HEK293 (cell line): ENCODE measurements at regions not wholly inside any gene's neighbourhood (a gene's known extent, or its start where the extent isn't known, plus 50 kb on each side); places are given as distances from the start of the nearest gene placed in this dataset.

ENCODE experiments used
- CTCF ChIA-PET: fragments of 350-600 bp; formaldehyde crosslinking; extraction: SDS; loops from one replicate; lab custom pipeline; 2021; ENCODE audit warnings: antibody characterized with exemption; lab: Yijun Ruan, JAX
- POLR2A ChIA-PET: fragments of 300-600 bp; formaldehyde crosslinking; extraction: SDS; loops from one replicate; lab custom pipeline; 2020; ENCODE audit warnings: antibody characterized with exemption, inconsistent platforms; lab: Yijun Ruan, JAX
- H3K27ac ChIP-seq: fragments of 200-500 bp; sonication (Bioruptor generic); 2 replicates; pipeline ENCODE4 v1.5.1; 2014; ENCODE audit warnings: low read depth, low read length, control low read depth, inconsistent platforms; ENCODE audit errors: extremely low read depth
- H3K36me3 ChIP-seq, 2 experiments: fragments of 200-500 bp in 1 of 2; sonication (Bioruptor generic) in 1 of 2; 1 replicate in 1 of 2; 2 replicates in 1 of 2; pipeline ENCODE4 v1.5.1; 2014 to 2017; ENCODE audit warnings: inconsistent platforms in 2 of 2, low read length in 2 of 2; ENCODE audit not compliant: control insufficient read depth in 2 of 2, insufficient read depth in 1 of 2
- H3K4me1 ChIP-seq: fragments of 200-500 bp; sonication (Bioruptor generic); 2 replicates; pipeline ENCODE4 v1.5.1; 2014; ENCODE audit warnings: mild to moderate bottlenecking, low read length, inconsistent platforms; ENCODE audit not compliant: control insufficient read depth, insufficient read depth
- H3K4me3 ChIP-seq: 2 replicates; pipeline ENCODE4 v1.5.1; 2011; ENCODE audit warnings: low read depth, mild to moderate bottlenecking, control low read depth, low read length, moderate library complexity
- H3K9me3 ChIP-seq: fragments of 200-500 bp; sonication (Bioruptor generic); 2 replicates; pipeline ENCODE4 v1.5.1; 2014; ENCODE audit warnings: low read depth, low read length, inconsistent platforms; ENCODE audit not compliant: control insufficient read depth, insufficient read depth
- AEBP2 ChIP-seq: fragments of 450-650 bp; formaldehyde crosslinking; IDR thresholded peaks from 2 replicates; pipeline ENCODE4 v1.5.1; 2016; ENCODE audit warnings: missing biosample characterization, missing genetic modification characterization, borderline replicate concordance
- BCL6B ChIP-seq: fragments of 450-650 bp; formaldehyde crosslinking; IDR thresholded peaks from 2 replicates; pipeline ENCODE4 v1.5.1; 2017; ENCODE audit warnings: missing biosample characterization, missing genetic modification characterization
- KLF1 ChIP-seq: fragments of 450-650 bp; formaldehyde crosslinking; IDR thresholded peaks from 2 replicates; pipeline ENCODE4 v1.5.1; 2016; ENCODE audit warnings: missing biosample characterization, missing genetic modification characterization
- YY1 ChIP-seq: fragments of 450-650 bp; formaldehyde crosslinking; IDR thresholded peaks from 2 replicates; pipeline ENCODE4 v1.5.1; 2018; ENCODE audit warnings: missing biosample characterization, missing genetic modification characterization
- ZFP37 ChIP-seq: fragments of 450-650 bp; formaldehyde crosslinking; IDR thresholded peaks from 2 replicates; pipeline ENCODE4 v1.5.1; 2016; ENCODE audit warnings: missing biosample characterization, missing genetic modification characterization
- ZNF155 ChIP-seq: fragments of 450-650 bp; formaldehyde crosslinking; IDR thresholded peaks from 2 replicates; pipeline ENCODE4 v1.5.1; 2016; ENCODE audit warnings: missing biosample characterization, missing genetic modification characterization
- ZNF202 ChIP-seq: fragments of 450-650 bp; formaldehyde crosslinking; IDR thresholded peaks from 2 replicates; pipeline ENCODE4 v1.5.1; 2016; ENCODE audit warnings: missing biosample characterization, missing genetic modification characterization, borderline replicate concordance
- ZNF248 ChIP-seq: fragments of 450-650 bp; formaldehyde crosslinking; IDR thresholded peaks from 2 replicates; pipeline ENCODE4 v1.5.1; 2017; ENCODE audit warnings: missing biosample characterization, missing genetic modification characterization
- ZNF26 ChIP-seq: fragments of 450-650 bp; formaldehyde crosslinking; IDR thresholded peaks from 2 replicates; pipeline ENCODE4 v1.5.1; 2016; ENCODE audit warnings: missing biosample characterization, missing genetic modification characterization
- ZNF311 ChIP-seq: fragments of 450-650 bp; formaldehyde crosslinking; IDR thresholded peaks from 2 replicates; pipeline ENCODE4 v1.5.1; 2017; ENCODE audit warnings: missing biosample characterization, missing genetic modification characterization, borderline replicate concordance
- ZNF362 ChIP-seq: fragments of 450-650 bp; formaldehyde crosslinking; IDR thresholded peaks from 2 replicates; pipeline ENCODE4 v1.5.1; 2016; ENCODE audit warnings: missing biosample characterization, missing genetic modification characterization
- ZNF366 ChIP-seq: fragments of 450-650 bp; formaldehyde crosslinking; conservative IDR thresholded peaks from 2 replicates; pipeline ENCODE4 v1.5.1; 2016; ENCODE audit warnings: missing biosample characterization, missing genetic modification characterization
- ZNF398 ChIP-seq: fragments of 450-650 bp; formaldehyde crosslinking; IDR thresholded peaks from 2 replicates; pipeline ENCODE4 v1.5.1; 2017; ENCODE audit warnings: missing biosample characterization, missing genetic modification characterization
- ZNF404 ChIP-seq: fragments of 450-650 bp; formaldehyde crosslinking; IDR thresholded peaks from 2 replicates; pipeline ENCODE4 v1.5.1; 2017; ENCODE audit warnings: missing biosample characterization, missing genetic modification characterization
- ZNF423 ChIP-seq: fragments of 450-650 bp; formaldehyde crosslinking; IDR thresholded peaks from 2 replicates; pipeline ENCODE4 v1.5.1; 2016; ENCODE audit warnings: missing biosample characterization, missing genetic modification characterization
- ZNF488 ChIP-seq: fragments of 450-650 bp; formaldehyde crosslinking; IDR thresholded peaks from 2 replicates; pipeline ENCODE4 v1.5.1; 2016; ENCODE audit warnings: missing biosample characterization, missing genetic modification characterization
- ZNF521 ChIP-seq: fragments of 450-650 bp; formaldehyde crosslinking; IDR thresholded peaks from 2 replicates; pipeline ENCODE4 v1.5.1; 2017; ENCODE audit warnings: missing biosample characterization, mild to moderate bottlenecking, missing genetic modification characterization
- ZNF558 ChIP-seq: fragments of 450-650 bp; formaldehyde crosslinking; IDR thresholded peaks from 2 replicates; pipeline ENCODE4 v1.5.1; 2016; ENCODE audit warnings: missing biosample characterization, missing genetic modification characterization
- ZNF580 ChIP-seq: fragments of 450-650 bp; formaldehyde crosslinking; IDR thresholded peaks from 2 replicates; pipeline ENCODE4 v1.5.1; 2016; ENCODE audit warnings: missing biosample characterization, missing genetic modification characterization
- ZNF596 ChIP-seq: fragments of 450-650 bp; IDR thresholded peaks from 2 replicates; pipeline ENCODE4 v1.5.0; 2018; ENCODE audit warnings: missing biosample characterization, mild to moderate bottlenecking, missing genetic modification characterization, moderate library complexity
- ZNF626 ChIP-seq: fragments of 450-650 bp; sonication (Bioruptor Pico); formaldehyde crosslinking; IDR thresholded peaks from 2 replicates; pipeline ENCODE4 v1.5.1; 2018; ENCODE audit warnings: missing biosample characterization, missing genetic modification characterization, inconsistent platforms
- ZNF658 ChIP-seq: fragments of 450-650 bp; formaldehyde crosslinking; IDR thresholded peaks from 2 replicates; pipeline ENCODE4; 2016; ENCODE audit warnings: missing biosample characterization, missing genetic modification characterization
- ZNF704 ChIP-seq: fragments of 450-650 bp; formaldehyde crosslinking; IDR thresholded peaks from 2 replicates; pipeline ENCODE4 v1.5.1; 2016; ENCODE audit warnings: missing biosample characterization, missing genetic modification characterization
- ZNF768 ChIP-seq: fragments of 450-650 bp; formaldehyde crosslinking; IDR thresholded peaks from 2 replicates; pipeline ENCODE4 v1.5.1; 2018; ENCODE audit warnings: missing biosample characterization, mild to moderate bottlenecking, missing genetic modification characterization
- ZNF843 ChIP-seq: fragments of 450-650 bp; formaldehyde crosslinking; IDR thresholded peaks from 2 replicates; pipeline ENCODE4 v1.5.1; 2016; ENCODE audit warnings: missing biosample characterization, missing genetic modification characterization
- ZSCAN23 ChIP-seq: fragments of 450-650 bp; formaldehyde crosslinking; IDR thresholded peaks from 2 replicates; pipeline ENCODE4 v1.5.1; 2016; ENCODE audit warnings: missing biosample characterization, missing genetic modification characterization

GRCh38 chr6:140602431-140603248, 1228.2 kb upstream of the CITED2 start (continued):
- TF ChIP-seq ZNF704 (tag by site-specific recombination) (no peak), ZNF366 (tag by site-specific recombination) (no peak), ZNF768 (no peak), ZSCAN23 (tag by site-specific recombination) (no peak), ZNF580 (tag by site-specific recombination) (no peak), ZNF521 (tag by site-specific recombination) (no peak), ZNF311 (tag by site-specific recombination) (no peak)

- Histone ChIP-seq H3K9me3 (no peaks in the 10 kb centered on the region), H3K4me1 (no peaks in the 10 kb centered on the region), H3K4me3 (no peak overlapping the region), H3K36me3 (no peaks in the 10 kb centered on the region), H3K27ac (no peak overlapping the region)
- ChIA-PET CTCF (interaction anchor here (1.2 kb wide), 1 partner anchor 16 kb away, joined by 3 read pairs; no protein-coding TSS in a partner anchor), POLR2A (no interaction called here)
- TF ChIP-seq ZNF404 (tag by site-specific recombination) (no peak), ZNF362 (tag by site-specific recombination) (no peak), BCL6B (no peak), ZNF155 (tag by site-specific recombination) (no peak), ZNF423 (tag by site-specific recombination) (no peak), KLF1 (tag by site-specific recombination) (no peak), ZNF398 (tag by site-specific recombination) (no peak), ZNF202 (no peak), ZNF596 (tag by site-specific recombination) (no peak), ZNF248 (tag by site-specific recombination) (no peak), AEBP2 (tag by site-specific recombination) (no peak), ZNF488 (no peak), YY1 (tag by site-specific recombination) (no peak), ZNF843 (tag by site-specific recombination) (no peak), ZNF558 (tag by site-specific recombination) (no peak), ZNF26 (tag by site-specific recombination) (no peak), ZNF658 (no peak), ZFP37 (tag by site-specific recombination) (no peak), ZNF626 (tag by site-specific recombination) (no peak)
Measured at GRCh38 chr6:140601021-140601808, 1226.8 kb upstream of the CITED2 start.
